Ascending aorta (tissue), 2 donors: ENCODE measurements at regions not wholly inside any gene's neighbourhood (a gene's known extent, or its start where the extent isn't known, plus 50 kb on each side); places are given as distances from the start of the nearest gene placed in this dataset.

Source experiments
- DNase-seq, 2 donors: peaks; one replicate each; pipeline ENCODE4 v3.0.0-alpha.2; 2019; ENCODE audit warnings: low spot score in 2 of 2
- H3K27ac ChIP-seq, 2 donors: fragments of 200-600 bp; sonication (generic); one replicate each; pipeline ENCODE4 v1.5.1; 2016 to 2017; ENCODE audit warnings: mild to moderate bottlenecking in 1 of 2
- H3K27me3 ChIP-seq: fragments of 200-600 bp; sonication (generic); one replicate; pipeline ENCODE4 v1.5.1; 2017
- H3K36me3 ChIP-seq, 2 donors: fragments of 200-600 bp; sonication (generic); one replicate each; pipeline ENCODE4 v1.5.1; 2016
- H3K4me1 ChIP-seq, 2 donors: fragments of 200-600 bp; sonication (generic); one replicate each; pipeline ENCODE4 v1.5.1; 2016 to 2017; ENCODE audit warnings: mild to moderate bottlenecking in 1 of 2
- H3K4me3 ChIP-seq, 2 donors: fragments of 200-600 bp; sonication (generic); one replicate each; pipeline ENCODE4 v1.5.1; 2016 to 2017; ENCODE audit warnings: mild to moderate bottlenecking in 1 of 2
- H3K9me3 ChIP-seq, 2 donors: fragments of 200-600 bp; sonication (generic); one replicate each; pipeline ENCODE4 v1.5.1; 2016
- CTCF ChIP-seq, 3 experiments: fragments of 200-600 bp in 2 of 3; fragments of 450-650 bp in 1 of 3; sonication (generic) in 2 of 3; IDR thresholded peaks; one replicate each; pipeline ENCODE4 v1.5.1; 2016 to 2019; ENCODE audit warnings: antibody characterized with exemption in 3 of 3, mild to moderate bottlenecking in 1 of 3, moderate library complexity in 1 of 3
- intact Hi-C: fragments of 100-400 bp; cut with DNase I; formaldehyde crosslinking; loops from one replicate; pipeline ENCODE4 v1.15.1; 2023

- peak in 2 of 3 experiments; percentile 21 to 48 for TF ChIP-seq CTCF (IDR thresholded peaks at IDR 0.05)
- no peak for DNase-seq
- Histone ChIP-seq H3K27ac (no peak overlapping the region), H3K36me3 (no peaks in the 10 kb centered on the region), H3K27me3 (no peaks in the 10 kb centered on the region), H3K9me3 (no peaks in the 10 kb centered on the region), H3K4me1 (no peaks in the 10 kb centered on the region), H3K4me3 (no peak overlapping the region)
- intact Hi-C loops = no loop called here
Observed at GRCh38 chr13:23960566-23961156, 63.4 kb upstream of the C1QTNF9B start.

GRCh38 chr13:23963184-23963931, 66.1 kb upstream of the C1QTNF9B start:
- H3K4me3 ChIP-seq = no peak overlapping the region
- H3K36me3 ChIP-seq = no peaks in the 10 kb centered on the region
- no peak overlapping the region for H3K27ac ChIP-seq
- DNase-seq = no peak
- H3K27me3 ChIP-seq = no peaks in the 10 kb centered on the region
- TF ChIP-seq CTCF (IDR thresholded peaks at IDR 0.05) = no peak
- no peaks in the 10 kb centered on the region for H3K4me1 ChIP-seq
- intact Hi-C loops = no loop called here
- no peaks in the 10 kb centered on the region for H3K9me3 ChIP-seq

GRCh38 chr13:23963947-23964346, 66.6 kb upstream of the C1QTNF9B start:
- no peaks in the 10 kb centered on the region for H3K4me1 ChIP-seq
- H3K4me3 ChIP-seq = no peak overlapping the region
- DNase-seq = no peak
- H3K9me3 ChIP-seq = no peaks in the 10 kb centered on the region
- H3K27ac ChIP-seq = no peak overlapping the region
- no peaks in the 10 kb centered on the region for H3K27me3 ChIP-seq
- intact Hi-C loops = no loop called here
- H3K36me3 ChIP-seq = no peaks in the 10 kb centered on the region
- no peak for TF ChIP-seq CTCF (IDR thresholded peaks at IDR 0.05)

GRCh38 chr13:23965346-23965745, 68.0 kb upstream of the C1QTNF9B start:
- Histone ChIP-seq H3K9me3 (no peaks in the 10 kb centered on the region), H3K4me1 (no peaks in the 10 kb centered on the region), H3K4me3 (no peak overlapping the region), H3K27me3 (no peaks in the 10 kb centered on the region), H3K36me3 (no peaks in the 10 kb centered on the region), H3K27ac (no peak overlapping the region)
- intact Hi-C loops = no loop called here
- no peak for TF ChIP-seq CTCF (IDR thresholded peaks at IDR 0.05)
- DNase-seq = no peak

- Histone ChIP-seq H3K4me1 (no peaks in the 10 kb centered on the region), H3K9me3 (no peaks in the 10 kb centered on the region), H3K27me3 (no peaks in the 10 kb centered on the region), H3K4me3 (no peak overlapping the region), H3K36me3 (no peaks in the 10 kb centered on the region), H3K27ac (no peak overlapping the region)
- intact Hi-C loops = no loop called here
- no peak for DNase-seq
- TF ChIP-seq CTCF (IDR thresholded peaks at IDR 0.05) = no peak
Observed at GRCh38 chr13:23966221-23966690, 69.0 kb upstream of the C1QTNF9B start.
